HEK293 (cell line): ENCODE measurements at regions not wholly inside any gene's neighbourhood (a gene's known extent, or its start where the extent isn't known, plus 50 kb on each side); places are given as distances from the start of the nearest gene placed in this dataset.

Experiments used
- CTCF ChIA-PET: fragments of 350-600 bp; formaldehyde crosslinking; extraction: SDS; loops from one replicate; lab custom pipeline; 2021; ENCODE audit warnings: antibody characterized with exemption; lab: Yijun Ruan, JAX
- POLR2A ChIA-PET: fragments of 300-600 bp; formaldehyde crosslinking; extraction: SDS; loops from one replicate; lab custom pipeline; 2020; ENCODE audit warnings: antibody characterized with exemption, inconsistent platforms; lab: Yijun Ruan, JAX
- H3K27ac ChIP-seq: fragments of 200-500 bp; sonication (Bioruptor generic); 2 replicates; pipeline ENCODE4 v1.5.1; 2014; ENCODE audit warnings: low read depth, low read length, control low read depth, inconsistent platforms; ENCODE audit errors: extremely low read depth
- H3K36me3 ChIP-seq, 2 experiments: fragments of 200-500 bp in 1 of 2; sonication (Bioruptor generic) in 1 of 2; 1 replicate in 1 of 2; 2 replicates in 1 of 2; pipeline ENCODE4 v1.5.1; 2014 to 2017; ENCODE audit warnings: inconsistent platforms in 2 of 2, low read length in 2 of 2; ENCODE audit not compliant: control insufficient read depth in 2 of 2, insufficient read depth in 1 of 2
- H3K4me1 ChIP-seq: fragments of 200-500 bp; sonication (Bioruptor generic); 2 replicates; pipeline ENCODE4 v1.5.1; 2014; ENCODE audit warnings: mild to moderate bottlenecking, low read length, inconsistent platforms; ENCODE audit not compliant: control insufficient read depth, insufficient read depth
- H3K4me3 ChIP-seq: 2 replicates; pipeline ENCODE4 v1.5.1; 2011; ENCODE audit warnings: low read depth, mild to moderate bottlenecking, control low read depth, low read length, moderate library complexity
- H3K9me3 ChIP-seq: fragments of 200-500 bp; sonication (Bioruptor generic); 2 replicates; pipeline ENCODE4 v1.5.1; 2014; ENCODE audit warnings: low read depth, low read length, inconsistent platforms; ENCODE audit not compliant: control insufficient read depth, insufficient read depth
- CTCF ChIP-seq: fragments of 450-650 bp; formaldehyde crosslinking; IDR thresholded peaks from 2 replicates; pipeline ENCODE4 v1.5.1; 2016; ENCODE audit warnings: missing biosample characterization, missing genetic modification characterization
- GLI2 ChIP-seq: fragments of 450-650 bp; formaldehyde crosslinking; IDR thresholded peaks from 2 replicates; pipeline ENCODE4; 2017; ENCODE audit warnings: missing biosample characterization, missing genetic modification characterization, low read depth, borderline replicate concordance
- INSM2 ChIP-seq: fragments of 450-650 bp; formaldehyde crosslinking; IDR thresholded peaks from 2 replicates; pipeline ENCODE4 v1.5.1; 2016; ENCODE audit warnings: missing biosample characterization, missing genetic modification characterization
- KLF10 ChIP-seq: fragments of 450-650 bp; IDR thresholded peaks from 2 replicates; pipeline ENCODE4 v1.5.1; 2018; ENCODE audit warnings: missing biosample characterization, mild to moderate bottlenecking, missing genetic modification characterization
- KLF7 ChIP-seq: fragments of 450-650 bp; formaldehyde crosslinking; IDR thresholded peaks from 2 replicates; pipeline ENCODE4 v1.5.1; 2016; ENCODE audit warnings: missing biosample characterization, missing genetic modification characterization, borderline replicate concordance
- OVOL3 ChIP-seq: fragments of 450-650 bp; formaldehyde crosslinking; IDR thresholded peaks from 2 replicates; pipeline ENCODE4 v1.5.1; 2016; ENCODE audit warnings: missing biosample characterization, missing genetic modification characterization
- PRDM1 ChIP-seq: fragments of 450-650 bp; formaldehyde crosslinking; IDR thresholded peaks from 2 replicates; pipeline ENCODE4; 2016; ENCODE audit warnings: missing biosample characterization, missing genetic modification characterization
- SCRT2 ChIP-seq: fragments of 450-650 bp; formaldehyde crosslinking; IDR thresholded peaks from 2 replicates; pipeline ENCODE4 v1.5.1; 2016; ENCODE audit warnings: missing biosample characterization, missing genetic modification characterization
- SETDB1 ChIP-seq: IDR thresholded peaks from one replicate; pipeline ENCODE4 v1.6.1; 2017; ENCODE audit warnings: mild to moderate bottlenecking, low read length, moderate library complexity, mixed read lengths; ENCODE audit not compliant: insufficient read length
- YY1 ChIP-seq: fragments of 450-650 bp; formaldehyde crosslinking; IDR thresholded peaks from 2 replicates; pipeline ENCODE4 v1.5.1; 2018; ENCODE audit warnings: missing biosample characterization, missing genetic modification characterization
- YY2 ChIP-seq: fragments of 450-650 bp; formaldehyde crosslinking; IDR thresholded peaks from 2 replicates; pipeline ENCODE4 v1.5.1; 2016; ENCODE audit warnings: missing biosample characterization, missing genetic modification characterization
- ZBTB1 ChIP-seq: fragments of 450-650 bp; formaldehyde crosslinking; IDR thresholded peaks from 2 replicates; pipeline ENCODE4 v1.5.1; 2016; ENCODE audit warnings: missing biosample characterization, missing genetic modification characterization
- ZNF174 ChIP-seq: fragments of 450-650 bp; formaldehyde crosslinking; IDR thresholded peaks from 2 replicates; pipeline ENCODE4 v1.5.0; 2017; ENCODE audit warnings: missing biosample characterization, mild to moderate bottlenecking, missing genetic modification characterization
- ZNF266 ChIP-seq: fragments of 450-650 bp; formaldehyde crosslinking; IDR thresholded peaks from 2 replicates; pipeline ENCODE4 v1.5.1; 2016; ENCODE audit warnings: missing biosample characterization, missing genetic modification characterization, low read depth
- ZNF280C ChIP-seq: fragments of 450-650 bp; formaldehyde crosslinking; IDR thresholded peaks from 2 replicates; pipeline ENCODE4 v1.5.1; 2016; ENCODE audit warnings: missing biosample characterization, missing genetic modification characterization
- ZNF324 ChIP-seq: fragments of 450-650 bp; formaldehyde crosslinking; IDR thresholded peaks from 2 replicates; pipeline ENCODE4 v1.5.1; 2016; ENCODE audit warnings: missing biosample characterization, missing genetic modification characterization
- ZNF416 ChIP-seq: fragments of 450-650 bp; formaldehyde crosslinking; IDR thresholded peaks from 2 replicates; pipeline ENCODE4 v1.5.1; 2016; ENCODE audit warnings: missing biosample characterization, missing genetic modification characterization
- ZNF426 ChIP-seq: fragments of 450-650 bp; formaldehyde crosslinking; IDR thresholded peaks from 2 replicates; pipeline ENCODE4 v1.5.1; 2017; ENCODE audit warnings: missing biosample characterization, missing genetic modification characterization, mild to moderate bottlenecking, inconsistent platforms, moderate library complexity
- ZNF48 ChIP-seq: fragments of 450-650 bp; formaldehyde crosslinking; IDR thresholded peaks from 2 replicates; pipeline ENCODE4 v1.5.1; 2016; ENCODE audit warnings: missing biosample characterization, missing genetic modification characterization
- ZNF514 ChIP-seq: fragments of 450-650 bp; formaldehyde crosslinking; IDR thresholded peaks from 2 replicates; pipeline ENCODE4 v1.5.1; 2016; ENCODE audit warnings: missing biosample characterization, missing genetic modification characterization
- ZNF529 ChIP-seq: fragments of 450-650 bp; formaldehyde crosslinking; IDR thresholded peaks from 2 replicates; pipeline ENCODE4 v1.5.1; 2017; ENCODE audit warnings: missing genetic modification characterization, missing biosample characterization; ENCODE audit not compliant: insufficient replicate concordance
- ZNF561 ChIP-seq: fragments of 450-650 bp; IDR thresholded peaks from 2 replicates; pipeline ENCODE4 v1.5.1; 2018; ENCODE audit warnings: missing biosample characterization, missing genetic modification characterization, borderline replicate concordance
- ZNF623 ChIP-seq: fragments of 450-650 bp; formaldehyde crosslinking; IDR thresholded peaks from 2 replicates; pipeline ENCODE4 v1.5.1; 2016; ENCODE audit warnings: missing biosample characterization, missing genetic modification characterization
- ZNF626 ChIP-seq: fragments of 450-650 bp; sonication (Bioruptor Pico); formaldehyde crosslinking; IDR thresholded peaks from 2 replicates; pipeline ENCODE4 v1.5.1; 2018; ENCODE audit warnings: missing biosample characterization, missing genetic modification characterization, inconsistent platforms
- ZNF660 ChIP-seq: fragments of 450-650 bp; IDR thresholded peaks from 2 replicates; pipeline ENCODE4 v1.5.1; 2018; ENCODE audit warnings: missing biosample characterization, mild to moderate bottlenecking, missing genetic modification characterization
- ZNF785 ChIP-seq: fragments of 450-650 bp; formaldehyde crosslinking; IDR thresholded peaks from 2 replicates; pipeline ENCODE4 v1.5.1; 2016; ENCODE audit warnings: missing biosample characterization, missing genetic modification characterization
- ZSCAN23 ChIP-seq: fragments of 450-650 bp; formaldehyde crosslinking; IDR thresholded peaks from 2 replicates; pipeline ENCODE4 v1.5.1; 2016; ENCODE audit warnings: missing biosample characterization, missing genetic modification characterization
- ZSCAN4 ChIP-seq: fragments of 450-650 bp; formaldehyde crosslinking; IDR thresholded peaks from 2 replicates; pipeline ENCODE4 v1.5.1; 2017; ENCODE audit warnings: missing biosample characterization, missing genetic modification characterization

- Histone ChIP-seq H3K9me3 (no peaks in the 10 kb centered on the region), H3K36me3 (no peaks in the 10 kb centered on the region), H3K4me3 (no peak overlapping the region), H3K4me1 (no peaks in the 10 kb centered on the region), H3K27ac (no peak overlapping the region)
- ChIA-PET POLR2A (no interaction called here), CTCF (interaction anchor here (0.6 to 2.9 kb wide), 44 partner anchors 9 to 490 kb away, joined by 3 to 42 read pairs (median 5); no protein-coding TSS in a partner anchor)
- TF ChIP-seq KLF10 (no peak), ZNF660 (tag by site-specific recombination) (peak; percentile 30; the same call in 1 of the 2 replicates), ZSCAN23 (no peak), CTCF (peak; percentile 47; the same call in 1 of the 2 replicates), KLF7 (no peak), ZSCAN4 (tag by site-specific recombination) (no peak), SCRT2 (0 out of 2 replicates have a peak, but pooled peaks have one; percentile 9), ZNF48 (no peak), ZNF324 (no peak)
These were observed 161.6 kb upstream of the PRSS1 start for GRCh38 chr7:142587578-142588191.

GRCh38 chr7:142586611-142587010 is 162.7 kb upstream of the PRSS1 start:
- ChIA-PET POLR2A (no interaction called here), CTCF (interaction anchor here (0.7 to 2.9 kb wide), 17 partner anchors 9 to 262 kb away, joined by 3 to 42 read pairs (median 9); no protein-coding TSS in a partner anchor)

More at GRCh38 chr7:142586611-142587010, 162.7 kb upstream of the PRSS1 start:
- TF ChIP-seq ZNF785 (tag by site-specific recombination) = no peak
- no peak for TF ChIP-seq PRDM1
- no peak for TF ChIP-seq ZNF426 (tag by site-specific recombination)
- no peak for TF ChIP-seq SETDB1
- no peak for TF ChIP-seq GLI2 (tag by site-specific recombination)
- no peak for TF ChIP-seq ZNF561
- no peak for TF ChIP-seq ZNF266 (tag by site-specific recombination)
- no peak for TF ChIP-seq SCRT2
- TF ChIP-seq ZNF280C (tag by site-specific recombination) = no peak
- no peak for TF ChIP-seq ZNF626 (tag by site-specific recombination)
- no peak for TF ChIP-seq OVOL3 (tag by site-specific recombination)
- TF ChIP-seq INSM2 (tag by site-specific recombination) = no peak
- TF ChIP-seq ZNF529 (tag by site-specific recombination) = no peak
- no peak for TF ChIP-seq ZNF623 (tag by site-specific recombination)
- no peak for TF ChIP-seq ZNF514 (tag by site-specific recombination)
- no peak for TF ChIP-seq ZNF174
- TF ChIP-seq ZBTB1 (tag by site-specific recombination) = no peak
- no peak for TF ChIP-seq YY2 (tag by site-specific recombination)
- no peak for TF ChIP-seq ZNF416 (tag by site-specific recombination)
- TF ChIP-seq YY1 (tag by site-specific recombination) = no peak
- TF ChIP-seq, all 188 proteins: peak for 0
- no peak overlapping the region for H3K27ac ChIP-seq
- no peaks in the 10 kb centered on the region for H3K4me1 ChIP-seq
- no peak overlapping the region for H3K4me3 ChIP-seq
- no peaks in the 10 kb centered on the region for H3K36me3 ChIP-seq
- H3K9me3 ChIP-seq = no peaks in the 10 kb centered on the region
